ENCODE measurements at regions not wholly inside any gene's neighbourhood (a gene's known extent, or its start where the extent isn't known, plus 50 kb on each side); places are given as distances from the start of the nearest gene placed in this dataset.

GRCh38 chr12:90896164-90896563 is 58.8 kb downstream of the CCER1 start:
- no peak for TF ChIP-seq GABPA (IDR thresholded peaks at IDR 0.05 in 1 of 2, conservative IDR thresholded peaks at IDR 0.05 in 1 of 2)
- TF ChIP-seq, protein P1, sequence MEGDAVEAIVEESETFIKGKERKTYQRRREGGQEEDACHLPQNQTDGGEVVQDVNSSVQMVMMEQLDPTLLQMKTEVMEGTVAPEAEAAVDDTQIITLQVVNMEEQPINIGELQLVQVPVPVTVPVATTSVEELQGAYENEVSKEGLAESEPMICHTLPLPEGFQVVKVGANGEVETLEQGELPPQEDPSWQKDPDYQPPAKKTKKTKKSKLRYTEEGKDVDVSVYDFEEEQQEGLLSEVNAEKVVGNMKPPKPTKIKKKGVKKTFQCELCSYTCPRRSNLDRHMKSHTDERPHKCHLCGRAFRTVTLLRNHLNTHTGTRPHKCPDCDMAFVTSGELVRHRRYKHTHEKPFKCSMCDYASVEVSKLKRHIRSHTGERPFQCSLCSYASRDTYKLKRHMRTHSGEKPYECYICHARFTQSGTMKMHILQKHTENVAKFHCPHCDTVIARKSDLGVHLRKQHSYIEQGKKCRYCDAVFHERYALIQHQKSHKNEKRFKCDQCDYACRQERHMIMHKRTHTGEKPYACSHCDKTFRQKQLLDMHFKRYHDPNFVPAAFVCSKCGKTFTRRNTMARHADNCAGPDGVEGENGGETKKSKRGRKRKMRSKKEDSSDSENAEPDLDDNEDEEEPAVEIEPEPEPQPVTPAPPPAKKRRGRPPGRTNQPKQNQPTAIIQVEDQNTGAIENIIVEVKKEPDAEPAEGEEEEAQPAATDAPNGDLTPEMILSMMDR (IDR thresholded peaks at IDR 0.05; ENCODE audit: low read depth, low read length, missing input control) = no peak
- no peak for TF ChIP-seq EGR1 (IDR thresholded peaks at IDR 0.05; ENCODE audit: low read depth in 2 of 2)
- no peak for TF ChIP-seq RAD21 (IDR thresholded peaks at IDR 0.05)
- TF ChIP-seq NR2F2 (IDR thresholded peaks at IDR 0.05) = no peak
- TF ChIP-seq, protein P2, sequence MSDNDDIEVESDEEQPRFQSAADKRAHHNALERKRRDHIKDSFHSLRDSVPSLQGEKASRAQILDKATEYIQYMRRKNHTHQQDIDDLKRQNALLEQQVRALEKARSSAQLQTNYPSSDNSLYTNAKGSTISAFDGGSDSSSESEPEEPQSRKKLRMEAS (IDR thresholded peaks at IDR 0.05) = no peak
- no peak for TF ChIP-seq JUND (IDR thresholded peaks at IDR 0.05)
- no peak for TF ChIP-seq ZBTB33 (IDR thresholded peaks at IDR 0.05)
- no peak for TF ChIP-seq FOXA1 (IDR thresholded peaks at IDR 0.05)
- TF ChIP-seq YY1 (IDR thresholded peaks at IDR 0.05) = no peak
- TF ChIP-seq, protein P3, sequence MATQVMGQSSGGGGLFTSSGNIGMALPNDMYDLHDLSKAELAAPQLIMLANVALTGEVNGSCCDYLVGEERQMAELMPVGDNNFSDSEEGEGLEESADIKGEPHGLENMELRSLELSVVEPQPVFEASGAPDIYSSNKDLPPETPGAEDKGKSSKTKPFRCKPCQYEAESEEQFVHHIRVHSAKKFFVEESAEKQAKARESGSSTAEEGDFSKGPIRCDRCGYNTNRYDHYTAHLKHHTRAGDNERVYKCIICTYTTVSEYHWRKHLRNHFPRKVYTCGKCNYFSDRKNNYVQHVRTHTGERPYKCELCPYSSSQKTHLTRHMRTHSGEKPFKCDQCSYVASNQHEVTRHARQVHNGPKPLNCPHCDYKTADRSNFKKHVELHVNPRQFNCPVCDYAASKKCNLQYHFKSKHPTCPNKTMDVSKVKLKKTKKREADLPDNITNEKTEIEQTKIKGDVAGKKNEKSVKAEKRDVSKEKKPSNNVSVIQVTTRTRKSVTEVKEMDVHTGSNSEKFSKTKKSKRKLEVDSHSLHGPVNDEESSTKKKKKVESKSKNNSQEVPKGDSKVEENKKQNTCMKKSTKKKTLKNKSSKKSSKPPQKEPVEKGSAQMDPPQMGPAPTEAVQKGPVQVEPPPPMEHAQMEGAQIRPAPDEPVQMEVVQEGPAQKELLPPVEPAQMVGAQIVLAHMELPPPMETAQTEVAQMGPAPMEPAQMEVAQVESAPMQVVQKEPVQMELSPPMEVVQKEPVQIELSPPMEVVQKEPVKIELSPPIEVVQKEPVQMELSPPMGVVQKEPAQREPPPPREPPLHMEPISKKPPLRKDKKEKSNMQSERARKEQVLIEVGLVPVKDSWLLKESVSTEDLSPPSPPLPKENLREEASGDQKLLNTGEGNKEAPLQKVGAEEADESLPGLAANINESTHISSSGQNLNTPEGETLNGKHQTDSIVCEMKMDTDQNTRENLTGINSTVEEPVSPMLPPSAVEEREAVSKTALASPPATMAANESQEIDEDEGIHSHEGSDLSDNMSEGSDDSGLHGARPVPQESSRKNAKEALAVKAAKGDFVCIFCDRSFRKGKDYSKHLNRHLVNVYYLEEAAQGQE (IDR thresholded peaks at IDR 0.05) = no peak
- no peak for TF ChIP-seq SP1 (IDR thresholded peaks at IDR 0.05)
